H1 (cell line): ENCODE measurements at regions not wholly inside any gene's neighbourhood (a gene's known extent, or its start where the extent isn't known, plus 50 kb on each side); places are given as distances from the start of the nearest gene placed in this dataset.

Experiments used
- CTCF ChIA-PET: fragments of 300-600 bp; sonication (Branson Sonifier 250); formaldehyde crosslinking; loops from one replicate; lab custom pipeline; 2021; ENCODE audit not compliant: partially characterized antibody; lab: Charles Lee
- POLR2A ChIA-PET: fragments of 300-600 bp; sonication (Branson Sonifier 250); formaldehyde crosslinking; loops from one replicate; lab custom pipeline; 2021; ENCODE audit warnings: inconsistent platforms; ENCODE audit not compliant: partially characterized antibody; lab: Charles Lee
- DNase-seq, 2 experiments: peaks; one replicate each; pipeline versions ENCODE4 v3.0.0 to v3.0.0-alpha.2; 2010 to 2022; ENCODE audit warnings: low spot score in 2 of 2, low read depth in 1 of 2, mixed read lengths in 1 of 2
- FAIRE-seq: peaks from 2 replicates; lab custom pipeline; 2011; peaks lifted over from hg19 to GRCh38; lab: Jason Lieb, UNC
- H2AFZ ChIP-seq: 2 replicates; pipeline ENCODE4 v1.8.1; 2012; ENCODE audit warnings: low read length, inconsistent platforms
- H2AK5ac ChIP-seq: 2 replicates; pipeline ENCODE4 v1.6.1; 2013; ENCODE audit warnings: low read depth, low read length
- H2BK120ac ChIP-seq: replicated peaks from 2 replicates; pipeline ENCODE3; 2013; ENCODE audit warnings: low read depth, low read length, inconsistent platforms
- H2BK12ac ChIP-seq: 2 replicates; pipeline ENCODE4 v1.6.1; 2013; ENCODE audit warnings: low read depth, low read length
- H2BK15ac ChIP-seq: 2 replicates; pipeline ENCODE4 v1.6.1; 2013; ENCODE audit warnings: low read length
- H2BK20ac ChIP-seq: 2 replicates; pipeline ENCODE4 v1.6.1; 2013; ENCODE audit warnings: low read length
- H2BK5ac ChIP-seq: 2 replicates; pipeline ENCODE4 v1.6.1; 2013; ENCODE audit warnings: low read depth, low read length
- H3K14ac ChIP-seq: 2 replicates; pipeline ENCODE4 v1.6.1; 2013; ENCODE audit warnings: inconsistent platforms; ENCODE audit not compliant: insufficient read length
- H3K18ac ChIP-seq: 2 replicates; pipeline ENCODE4 v1.6.1; 2013; ENCODE audit warnings: low read length; ENCODE audit errors: extremely low read depth
- H3K23ac ChIP-seq: 2 replicates; pipeline ENCODE4 v1.6.1; 2013; ENCODE audit warnings: inconsistent platforms; ENCODE audit not compliant: insufficient read length
- H3K23me2 ChIP-seq: 2 replicates; pipeline ENCODE4 v1.6.1; 2013; ENCODE audit warnings: low read depth, low read length
- H3K27ac ChIP-seq: 2 replicates; pipeline ENCODE4 v1.6.1; 2011; ENCODE audit warnings: low read depth, low read length, inconsistent platforms
- H3K27me3 ChIP-seq, 4 experiments: replicated peaks in 1 of 4; 1 replicate in 1 of 4; 2 replicates in 3 of 4; pipeline versions ENCODE4 v1.6.1 to v1.8.1; 2011 to 2013; ENCODE audit warnings: low read length in 3 of 4, mild to moderate bottlenecking in 3 of 4, inconsistent platforms in 2 of 4, mixed read lengths in 2 of 4, moderate library complexity in 1 of 4; ENCODE audit not compliant: control insufficient read depth in 3 of 4, insufficient read depth in 3 of 4; ENCODE audit errors: extremely low read depth in 1 of 4
- H3K36me3 ChIP-seq, 4 experiments: 2 replicates each; pipeline versions ENCODE4 v1.6.1 to v1.8.1; 2011 to 2013; ENCODE audit warnings: mild to moderate bottlenecking in 4 of 4, low read length in 3 of 4, moderate library complexity in 2 of 4, control low read depth in 1 of 4, inconsistent platforms in 1 of 4; ENCODE audit not compliant: insufficient read depth in 4 of 4, control insufficient read depth in 2 of 4
- H3K4ac ChIP-seq: replicated peaks from 2 replicates; pipeline ENCODE3; 2013; ENCODE audit warnings: low read length, low read depth, mixed read lengths, inconsistent platforms; ENCODE audit not compliant: insufficient read length
- H3K4me1 ChIP-seq, 4 experiments: replicated peaks in 1 of 4; 1 replicate in 1 of 4; 2 replicates in 3 of 4; pipeline versions ENCODE4 v1.6.1 to v1.8.1; 2011 to 2013; ENCODE audit warnings: low read length in 3 of 4, inconsistent platforms in 2 of 4, mixed read lengths in 1 of 4; ENCODE audit not compliant: insufficient read depth in 4 of 4, control insufficient read depth in 3 of 4
- H3K4me2 ChIP-seq, 2 experiments: 2 replicates each; pipeline versions ENCODE4 v1.6.1 to v1.8.1; 2011 to 2013; ENCODE audit warnings: low read depth in 2 of 2, low read length in 2 of 2, control low read depth in 1 of 2, inconsistent platforms in 1 of 2, mild to moderate bottlenecking in 1 of 2; ENCODE audit not compliant: insufficient read depth in 1 of 2
- H3K4me3 ChIP-seq, 4 experiments: fragments of 200-600, 300-600 bp in 1 of 4; sonication (generic), shearing (Covaris generic), sonication (Bioruptor Twin) in 1 of 4; 2 replicates each; pipeline versions ENCODE4 v1.5.1 to v1.8.1; 2011 to 2016; ENCODE audit warnings: low read length in 4 of 4, low read depth in 3 of 4, control low read depth in 2 of 4, inconsistent platforms in 2 of 4, mild to moderate bottlenecking in 2 of 4, mixed read lengths in 1 of 4, moderate library complexity in 1 of 4; ENCODE audit not compliant: insufficient read depth in 2 of 4; ENCODE audit errors: extremely low read depth in 1 of 4
- H3K56ac ChIP-seq: replicated peaks from 2 replicates; pipeline ENCODE3; 2013; ENCODE audit warnings: low read depth, mild to moderate bottlenecking, mixed read lengths, low read length, inconsistent platforms; ENCODE audit not compliant: insufficient read length
- H3K79me1 ChIP-seq: 2 replicates; pipeline ENCODE4 v1.6.1; 2013; ENCODE audit warnings: low read depth, low read length, control low read depth
- H3K79me2 ChIP-seq, 2 experiments: 2 replicates each; pipeline versions ENCODE4 v1.6.1 to v1.8.1; 2012 to 2013; ENCODE audit warnings: low read length in 2 of 2, mild to moderate bottlenecking in 2 of 2, inconsistent platforms in 1 of 2; ENCODE audit not compliant: insufficient read depth in 2 of 2, control insufficient read depth in 1 of 2
- H3K9ac ChIP-seq, 4 experiments: replicated peaks in 1 of 4; 1 replicate in 1 of 4; 2 replicates in 3 of 4; pipeline versions ENCODE4 v1.6.1 to v1.8.1; 2011 to 2013; ENCODE audit warnings: low read depth in 3 of 4, low read length in 3 of 4, control low read depth in 2 of 4, mild to moderate bottlenecking in 2 of 4, moderate library complexity in 2 of 4, inconsistent platforms in 1 of 4; ENCODE audit errors: extremely low read depth in 1 of 4
- H3K9me3 ChIP-seq, 2 experiments: 2 replicates each; pipeline versions ENCODE4 v1.6.1 to v1.8.1; 2012 to 2013; ENCODE audit warnings: mild to moderate bottlenecking in 2 of 2, moderate library complexity in 2 of 2, control low read depth in 1 of 2, inconsistent platforms in 1 of 2, low read depth in 1 of 2, low read length in 1 of 2, mixed read lengths in 1 of 2; ENCODE audit not compliant: insufficient read depth in 2 of 2
- H4K20me1 ChIP-seq, 2 experiments: replicated peaks in 1 of 2; 2 replicates each; pipeline versions ENCODE3 to v1.8.1; 2011 to 2013; ENCODE audit warnings: inconsistent platforms in 2 of 2, low read length in 2 of 2, mild to moderate bottlenecking in 1 of 2; ENCODE audit not compliant: insufficient read depth in 2 of 2, control insufficient read depth in 1 of 2
- H4K5ac ChIP-seq: 2 replicates; pipeline ENCODE4 v1.6.1; 2013; ENCODE audit warnings: low read length, low read depth, mixed read lengths, inconsistent platforms; ENCODE audit not compliant: insufficient read length
- H4K8ac ChIP-seq: 2 replicates; pipeline ENCODE4 v1.8.0; 2013; ENCODE audit warnings: mild to moderate bottlenecking, moderate library complexity, low read length, inconsistent platforms; ENCODE audit not compliant: insufficient read depth; ENCODE audit errors: extremely low read depth
- H4K91ac ChIP-seq: replicated peaks from 2 replicates; pipeline ENCODE3; 2013; ENCODE audit warnings: low read length, mixed read lengths, inconsistent platforms; ENCODE audit not compliant: insufficient read length
- SAP30 ChIP-seq: fragments of 300-600 bp; sonication (generic); IDR thresholded peaks from 2 replicates; pipeline ENCODE4 v1.7.1; 2012; ENCODE audit warnings: low read length, moderate library complexity, mild to moderate bottlenecking, inconsistent platforms; ENCODE audit not compliant: insufficient read depth, insufficient replicate concordance
- WGBS, 2 experiments: shearing (Covaris generic) in 1 of 2; methylation state at CpG; one replicate each; pipeline versions ENCODE4 v1.1.6 to v1.1.7; 2013 to 2015; ENCODE audit warnings: low lambda C conversion rate in 2 of 2, mixed read lengths in 2 of 2, inconsistent platforms in 1 of 2, low coverage in 1 of 2, missing lambda C conversion rate in 1 of 2; ENCODE audit not compliant: insufficient replicate concordance in 2 of 2, insufficient coverage in 1 of 2, insufficient read length in 1 of 2; ENCODE audit errors: extremely low coverage in 1 of 2, missing lambda C conversion rate in 1 of 2; 5-methylcytosine and 5-hydroxymethylcytosine counted together

GRCh38 chr17:34482730-34483129 lies 96.7 kb upstream of the TMEM132E start:
- WGBS, 2 experiments, result 88% methylated on average over 7 of the region's 7 CpGs; no CpG with 5 or more reads in 1 of the 2 experiments
- FAIRE-seq, result no peak
- H3K4me1 ChIP-seq, result no peaks in the 10 kb centered on the region; a peak in 2 of 7 replicates

More at GRCh38 chr17:34482730-34483129, 96.7 kb upstream of the TMEM132E start:
- Histone ChIP-seq H2BK120ac (no peak overlapping the region), H2BK5ac (no peak overlapping the region), H2BK12ac (no peak overlapping the region; the same call in 1 of the 2 replicates), H3K27me3 (no peaks in the 10 kb centered on the region), H3K4ac (no peak overlapping the region), H4K91ac (no peak overlapping the region), H3K4me3 (no peak overlapping the region), H3K14ac (no peak overlapping the region), H2BK20ac (no peak overlapping the region), H3K9me3 (no peaks in the 10 kb centered on the region), H3K23me2 (no peaks in the 10 kb centered on the region), H3K79me1 (no peaks in the 10 kb centered on the region), H3K18ac (no peak overlapping the region), H2AK5ac (no peak overlapping the region), H3K27ac (no peak overlapping the region), H3K4me2 (no peak overlapping the region), H4K8ac (no peak overlapping the region), H4K20me1 (no peaks in the 10 kb centered on the region), H3K23ac (no peak overlapping the region), H2AFZ (no peak overlapping the region), H4K5ac (no peak overlapping the region), H3K36me3 (no peaks in the 10 kb centered on the region), H3K56ac (no peak overlapping the region), H3K79me2 (no peaks in the 10 kb centered on the region), H2BK15ac (no peak overlapping the region), H3K9ac (no peak overlapping the region)
- no peak for DNase-seq
- ChIA-PET CTCF (interaction anchor here (1.2 kb wide), 1 partner anchor 9 kb away, joined by 3 read pairs; no protein-coding TSS in a partner anchor), POLR2A (interaction anchor here (0.9 kb wide), 1 partner anchor 34 kb away, joined by 3 read pairs; no protein-coding TSS in a partner anchor)
- no peak for TF ChIP-seq SAP30
